B cell (primary cell): ENCODE measurements at regions not wholly inside any gene's neighbourhood (a gene's known extent, or its start where the extent isn't known, plus 50 kb on each side); places are given as distances from the start of the nearest gene placed in this dataset.

Experiments
- ATAC-seq: fragments of 200-7000 bp; cut with Tn5 transposase; one replicate; pipeline ENCODE4 v1.10.0; 2021; ENCODE audit warnings: low read depth, mild to moderate bottlenecking, moderate number of reproducible peaks, moderate library complexity
- CTCF ChIA-PET: fragments of 350-600 bp; sonication (Branson Sonifier 250); formaldehyde crosslinking; loops from one replicate; lab custom pipeline; 2021; ENCODE audit warnings: antibody characterized with exemption, inconsistent platforms; lab: Charles Lee
- POLR2A ChIA-PET: fragments of 350-600 bp; sonication (Branson Sonifier 250); formaldehyde crosslinking; loops from one replicate; lab custom pipeline; 2021; ENCODE audit warnings: antibody characterized with exemption; lab: Charles Lee
- DNase-seq: peaks from one replicate; pipeline ENCODE4 v3.0.0; 2013
- H2AFZ ChIP-seq: 2 replicates; pipeline ENCODE4 v1.6.1; 2012; ENCODE audit warnings: mild to moderate bottlenecking, low read depth, low read length; ENCODE audit not compliant: insufficient read depth, poor library complexity, severe bottlenecking
- H3K27ac ChIP-seq, 2 donors: 1 replicate in 1 of 2; 2 replicates in 1 of 2; pipeline ENCODE4 v1.5.1; 2012 to 2013; ENCODE audit warnings: low read length in 2 of 2, mild to moderate bottlenecking in 2 of 2, moderate library complexity in 1 of 2
- H3K27me3 ChIP-seq, 4 experiments: fragments of 200-600 bp in 1 of 4; sonication (generic) in 1 of 4; replicated peaks in 1 of 4; 1 replicate in 2 of 4; 2 replicates in 2 of 4; pipeline versions ENCODE4 v1.6.1 to v1.7.0; 2013 to 2016; ENCODE audit warnings: low read length in 3 of 4, mild to moderate bottlenecking in 2 of 4, mixed read lengths in 1 of 4, moderate library complexity in 1 of 4; ENCODE audit not compliant: insufficient read depth in 4 of 4, control insufficient read depth in 3 of 4; ENCODE audit errors: control extremely low read depth in 1 of 4
- H3K36me3 ChIP-seq, 2 experiments: replicated peaks in 1 of 2; 1 replicate in 1 of 2; 2 replicates in 1 of 2; pipeline versions ENCODE4 v1.6.1 to v1.7.1; 2013; ENCODE audit warnings: low read length in 1 of 2; ENCODE audit not compliant: insufficient read depth in 2 of 2, control insufficient read depth in 1 of 2; ENCODE audit errors: control extremely low read depth in 1 of 2, extremely low read depth in 1 of 2
- H3K4me1 ChIP-seq, 2 donors: fragments of 200-600 bp in 1 of 2; sonication (generic) in 1 of 2; 1 replicate in 1 of 2; 2 replicates in 1 of 2; pipeline versions ENCODE4 v1.5.1 to v1.6.1; 2013 to 2017; ENCODE audit warnings: low read length in 2 of 2; ENCODE audit not compliant: control insufficient read depth in 2 of 2, insufficient read depth in 2 of 2
- H3K4me2 ChIP-seq: replicated peaks from 2 replicates; pipeline ENCODE3; 2012; ENCODE audit warnings: mild to moderate bottlenecking, low read depth, low read length; ENCODE audit not compliant: poor library complexity, severe bottlenecking
- H3K4me3 ChIP-seq, 5 experiments: fragments of 200-600 bp in 1 of 5; sonication (generic) in 1 of 5; 1 replicate in 3 of 5; 2 replicates in 2 of 5; pipeline versions ENCODE4 v1.5.1 to v1.7.0; 2011 to 2016; ENCODE audit warnings: low read length in 4 of 5, mild to moderate bottlenecking in 4 of 5, low read depth in 2 of 5, control low read depth in 1 of 5, moderate library complexity in 1 of 5; ENCODE audit not compliant: insufficient read depth in 1 of 5; ENCODE audit errors: control extremely low read depth in 1 of 5, extremely low read depth in 1 of 5
- H3K79me2 ChIP-seq: fragments of 200-600 bp; sonication (generic); one replicate; pipeline ENCODE4 v1.6.0; 2016; ENCODE audit warnings: low read length; ENCODE audit not compliant: control insufficient read depth, insufficient read depth
- H3K9ac ChIP-seq: fragments of 200-600 bp; sonication (generic); 2 replicates; pipeline ENCODE4 v1.6.1; 2017; ENCODE audit warnings: mild to moderate bottlenecking, low read length, moderate library complexity
- H3K9me3 ChIP-seq, 3 donors: one replicate each; pipeline versions ENCODE4 v1.6.1 to v1.7.1; 2013; ENCODE audit warnings: low read length in 2 of 3; ENCODE audit not compliant: control insufficient read depth in 2 of 3, insufficient read depth in 1 of 3; ENCODE audit errors: control extremely low read depth in 1 of 3
- H4K20me1 ChIP-seq: 2 replicates; pipeline ENCODE4 v1.6.0; 2012; ENCODE audit warnings: mild to moderate bottlenecking, low read length; ENCODE audit not compliant: insufficient read depth, control insufficient read depth, poor library complexity, severe bottlenecking
- H3K27ac Mint-ChIP-seq: one replicate; pipeline ENCODE4 v1.8.0; 2021; ENCODE audit warnings: mixed read lengths
- H3K27me3 Mint-ChIP-seq: one replicate; pipeline ENCODE4 v1.8.0; 2021; ENCODE audit warnings: mixed read lengths
- H3K4me1 Mint-ChIP-seq: one replicate; pipeline ENCODE4 v1.8.0; 2021; ENCODE audit warnings: mixed read lengths
- H3K4me3 Mint-ChIP-seq: one replicate; pipeline ENCODE4 v1.8.0; 2021; ENCODE audit warnings: mixed read lengths
- H3K9me3 Mint-ChIP-seq: one replicate; pipeline ENCODE4 v1.8.0; 2022; ENCODE audit warnings: mixed read lengths; ENCODE audit not compliant: insufficient read depth
- CTCF ChIP-seq: fragments of 200-600 bp; IDR thresholded peaks from one replicate; pipeline ENCODE4 v1.8.0; 2022; ENCODE audit warnings: antibody characterized with exemption, mild to moderate bottlenecking
- EZH2 ChIP-seq: IDR thresholded peaks from 2 replicates; pipeline ENCODE4 v1.6.1; 2012; ENCODE audit warnings: borderline replicate concordance, low read depth, mild to moderate bottlenecking, moderate library complexity, low read length; ENCODE audit not compliant: insufficient read depth, poor library complexity, severe bottlenecking
- WGBS: methylation state at CpG from one replicate; pipeline ENCODE4 v1.1.5; 2013; ENCODE audit warnings: missing lambda C conversion rate; ENCODE audit not compliant: insufficient coverage; 5-methylcytosine and 5-hydroxymethylcytosine counted together
- intact Hi-C: fragments of 100-400 bp; cut with micrococcal nuclease; formaldehyde crosslinking; loops from one replicate; pipeline ENCODE4 v1.10.0; 2022

GRCh38 chr9:89714321-89714720, 109.5 kb downstream of the GADD45G start:
- 92% methylated on average over 3 of the region's 5 CpGs for WGBS
- intact Hi-C loops = no loop called here

GRCh38 chr9:89715318-89715858, 110.6 kb downstream of the GADD45G start:
- no CpG with 5 or more reads among the region's 2 CpGs for WGBS
- Histone ChIP-seq H3K9ac (no peak overlapping the region), H4K20me1 (no peaks in the 10 kb centered on the region), H3K4me3 (no peak overlapping the region), H3K79me2 (no peaks in the 10 kb centered on the region), H3K9me3 (peaks cover 0 to 9% (median 0%) of the 10 kb centered on the region in 3 donors), H3K36me3 (no peaks in the 10 kb centered on the region), H3K27ac (no peak overlapping the region), H2AFZ (no peak overlapping the region), H3K4me2 (no peak overlapping the region), H3K4me1 (no peaks in the 10 kb centered on the region), H3K27me3 (no peaks in the 10 kb centered on the region)
- no peak for ATAC-seq
- H3K4me3 Mint-ChIP-seq = no peak overlapping the region
- intact Hi-C loops = no loop called here
- POLR2A ChIA-PET = no interaction called here
- no peak overlapping the region for H3K27ac Mint-ChIP-seq
- DNase-seq = no peak
- H3K27me3 Mint-ChIP-seq = no peaks in the 10 kb centered on the region
- CTCF ChIA-PET = no interaction called here
- TF ChIP-seq CTCF = no peak
- no peak for TF ChIP-seq EZH2
- H3K4me1 Mint-ChIP-seq = peaks cover 17% of the 10 kb centered on the region
- no peaks in the 10 kb centered on the region for H3K9me3 Mint-ChIP-seq

More at GRCh38 chr9:89714321-89714720, 109.5 kb downstream of the GADD45G start:
- ChIA-PET CTCF (no interaction called here), POLR2A (no interaction called here)
- H3K27ac Mint-ChIP-seq = no peak overlapping the region
- H3K4me3 Mint-ChIP-seq = no peak overlapping the region
- no peaks in the 10 kb centered on the region for H3K27me3 Mint-ChIP-seq
- Histone ChIP-seq H3K9me3 (peaks cover 0 to 6% (median 0%) of the 10 kb centered on the region in 3 donors), H3K4me1 (no peaks in the 10 kb centered on the region), H3K36me3 (no peaks in the 10 kb centered on the region), H3K4me3 (no peak overlapping the region), H3K79me2 (no peaks in the 10 kb centered on the region), H3K4me2 (no peak overlapping the region), H3K27ac (no peak overlapping the region), H4K20me1 (no peaks in the 10 kb centered on the region), H2AFZ (no peak overlapping the region), H3K9ac (no peak overlapping the region), H3K27me3 (no peaks in the 10 kb centered on the region)
- ATAC-seq (no peak), DNase-seq (no peak)
- TF ChIP-seq CTCF (no peak), EZH2 (no peak)
- peaks cover 17% of the 10 kb centered on the region for H3K4me1 Mint-ChIP-seq
- H3K9me3 Mint-ChIP-seq = no peaks in the 10 kb centered on the region
